ENCODE measurements at regions not wholly inside any gene's neighbourhood (a gene's known extent, or its start where the extent isn't known, plus 50 kb on each side); places are given as distances from the start of the nearest gene placed in this dataset.

GRCh38 chr3:72049300-72049699 lies 264.4 kb upstream of the PROK2 start:
- in situ Hi-C loops (cut with MboI; ENCODE audit: low pct_ligation_motif_present in 1 of 4, low pct_unique_long_range_greater_than_20kb in 1 of 4, low sequenced_read_pairs in 3 of 4): no loop called here
- 88% methylated on average over 1 of the region's 1 CpG; no CpG with 5 or more reads in 1 of the 2 donors for WGBS, 2 donors (ENCODE audit: low coverage in 1 of 2)
- no peak for TF ChIP-seq CTCF (IDR thresholded peaks at IDR 0.05)
- no peak for TF ChIP-seq POLR2AphosphoS5 (IDR thresholded peaks at IDR 0.05)
- no peak for TF ChIP-seq EP300 (IDR thresholded peaks at IDR 0.05; ENCODE audit: low read depth)
- TF ChIP-seq POLR2A (IDR thresholded peaks at IDR 0.05): no peak

GRCh38 chr3:72048873-72049272 lies 263.9 kb upstream of the PROK2 start:
- intact Hi-C loops (cut with DNase I; ENCODE audit: low total_unique reads) (no loop called here), in situ Hi-C loops (cut with MboI; ENCODE audit: low pct_ligation_motif_present in 1 of 4, low pct_unique_long_range_greater_than_20kb in 1 of 4, low sequenced_read_pairs in 3 of 4) (no loop called here)
- H3K4me3 ChIP-seq: no peak overlapping the region
- H3K36me3 ChIP-seq: no peaks in the 10 kb centered on the region
- no peaks in the 10 kb centered on the region for H3K4me1 ChIP-seq
- 92% methylated on average over 5 of the region's 5 CpGs for WGBS, 2 donors (ENCODE audit: low coverage in 1 of 2)
- no peaks in the 10 kb centered on the region for H3K27me3 ChIP-seq
- no peak for DNase-seq
- no peak overlapping the region for H3K27ac ChIP-seq
- TF ChIP-seq EP300 (IDR thresholded peaks at IDR 0.05; ENCODE audit: low read depth) (no peak), CTCF (IDR thresholded peaks at IDR 0.05) (no peak), POLR2AphosphoS5 (IDR thresholded peaks at IDR 0.05) (no peak)
- H3K9me3 ChIP-seq: no peaks in the 10 kb centered on the region

More at GRCh38 chr3:72049300-72049699, 264.4 kb upstream of the PROK2 start:
- Histone ChIP-seq H3K4me1 (no peaks in the 10 kb centered on the region), H3K9me3 (no peaks in the 10 kb centered on the region), H3K4me3 (no peak overlapping the region), H3K27me3 (no peaks in the 10 kb centered on the region), H3K27ac (no peak overlapping the region), H3K36me3 (no peaks in the 10 kb centered on the region)
- no peak for DNase-seq
- intact Hi-C loops (cut with DNase I; ENCODE audit: low total_unique reads): no loop called here

GRCh38 chr3:72047221-72047871 lies 262.4 kb upstream of the PROK2 start:
- H3K27me3 ChIP-seq: no peaks in the 10 kb centered on the region
- no peak for DNase-seq
- H3K27ac ChIP-seq: no peak overlapping the region
- intact Hi-C loops (cut with DNase I; ENCODE audit: low total_unique reads): no loop called here
- H3K9me3 ChIP-seq: no peaks in the 10 kb centered on the region
- H3K4me3 ChIP-seq: no peak overlapping the region
- TF ChIP-seq CTCF (IDR thresholded peaks at IDR 0.05) (no peak), POLR2AphosphoS5 (IDR thresholded peaks at IDR 0.05) (no peak), EP300 (IDR thresholded peaks at IDR 0.05; ENCODE audit: low read depth) (no peak), POLR2A (IDR thresholded peaks at IDR 0.05) (no peak)
- H3K36me3 ChIP-seq: no peaks in the 10 kb centered on the region
- H3K4me1 ChIP-seq: no peaks in the 10 kb centered on the region
- 87 to 100% methylated on average over 1 to 16 of the region's 16 CpGs for WGBS, 2 donors (ENCODE audit: low coverage in 1 of 2)
- in situ Hi-C loops (cut with MboI; ENCODE audit: low pct_ligation_motif_present in 1 of 4, low pct_unique_long_range_greater_than_20kb in 1 of 4, low sequenced_read_pairs in 3 of 4): no loop called here

GRCh38 chr3:72044231-72044855 lies 259.4 kb upstream of the PROK2 start:
- no peak overlapping the region for H3K4me3 ChIP-seq
- in situ Hi-C loops (cut with MboI; ENCODE audit: low pct_ligation_motif_present in 1 of 4, low pct_unique_long_range_greater_than_20kb in 1 of 4, low sequenced_read_pairs in 3 of 4): no loop called here
- TF ChIP-seq CTCF (IDR thresholded peaks at IDR 0.05) (no peak), POLR2A (IDR thresholded peaks at IDR 0.05) (no peak), EP300 (IDR thresholded peaks at IDR 0.05; ENCODE audit: low read depth) (no peak), POLR2AphosphoS5 (IDR thresholded peaks at IDR 0.05) (no peak)

More at GRCh38 chr3:72044231-72044855, 259.4 kb upstream of the PROK2 start:
- no peaks in the 10 kb centered on the region for H3K27me3 ChIP-seq
- H3K36me3 ChIP-seq: no peaks in the 10 kb centered on the region
- intact Hi-C loops (cut with DNase I; ENCODE audit: low total_unique reads): no loop called here
- no peaks in the 10 kb centered on the region for H3K9me3 ChIP-seq
- H3K27ac ChIP-seq: no peak overlapping the region
- 73 to 75% methylated on average over 5 to 7 of the region's 7 CpGs for WGBS, 2 donors (ENCODE audit: low coverage in 1 of 2)
- H3K4me1 ChIP-seq: peaks cover 0 to 9% (median 0%) of the 10 kb centered on the region in 4 donors
- DNase-seq: no peak

All from transverse colon (tissue), 4 donors.